GM12878 (cell line): ENCODE measurements at regions not wholly inside any gene's neighbourhood (a gene's known extent, or its start where the extent isn't known, plus 50 kb on each side); places are given as distances from the start of the nearest gene placed in this dataset.

ENCODE experiments used
- EGR1 ChIP-seq, 2 experiments: IDR thresholded peaks; 1 replicate in 1 of 2; 2 replicates in 1 of 2; pipeline ENCODE4 v1.6.1; 2011 to 2012; ENCODE audit warnings: low read depth in 2 of 2, low read length in 2 of 2, borderline replicate concordance in 1 of 2, mild to moderate bottlenecking in 1 of 2, moderate library complexity in 1 of 2
- KDM1A ChIP-seq: fragments of 200-600 bp; sonication (generic); IDR thresholded peaks from 2 replicates; pipeline ENCODE4 v1.6.1; 2016; ENCODE audit warnings: borderline replicate concordance
- MYC ChIP-seq: IDR thresholded peaks from 2 replicates; pipeline ENCODE4 v1.6.1; 2011; ENCODE audit warnings: mild to moderate bottlenecking, low read length, moderate library complexity, inconsistent platforms; ENCODE audit not compliant: insufficient read depth, insufficient replicate concordance, insufficient read length, severe bottlenecking
- NFYB ChIP-seq: IDR thresholded peaks from 2 replicates; pipeline ENCODE4 v1.6.1; 2011; ENCODE audit warnings: low read depth, mild to moderate bottlenecking, low read length, improper control_type of control experiment, moderate library complexity; ENCODE audit not compliant: insufficient read depth
- RCOR1 ChIP-seq: conservative IDR thresholded peaks from 2 replicates; pipeline ENCODE4 v1.6.1; 2012; ENCODE audit warnings: low read depth, low read length, improper control_type of control experiment

GRCh38 chr12:17642340-17642650, 447.7 kb downstream of the RERGL start:
- TF ChIP-seq MYC (no peak), NFYB (no peak), EGR1 (IDR thresholded peaks at IDR 0.05; ENCODE audit: borderline replicate concordance in 1 of 2, low read depth in 2 of 2, low read length in 2 of 2) (no peak), RCOR1 (no peak), KDM1A (no peak)
